Activated CD4-positive, alpha-beta T cell treated with anti-CD3 and anti-CD28 coated beads for 36 hours (primary cell): ENCODE measurements at regions not wholly inside any gene's neighbourhood (a gene's known extent, or its start where the extent isn't known, plus 50 kb on each side); places are given as distances from the start of the nearest gene placed in this dataset.

Experiments used
- ATAC-seq: fragments of 200-7000 bp; cut with Tn5 transposase; one replicate; pipeline ENCODE4 v1.10.0; 2021; ENCODE audit warnings: mild to moderate bottlenecking, moderate library complexity
- CTCF ChIA-PET: fragments of 350-600 bp; sonication (Branson Sonifier 250); formaldehyde crosslinking; loops from one replicate; lab custom pipeline; 2021; ENCODE audit warnings: antibody characterized with exemption; lab: Charles Lee
- POLR2A ChIA-PET: fragments of 350-600 bp; sonication (Branson Sonifier 250); formaldehyde crosslinking; loops from one replicate; lab custom pipeline; 2021; ENCODE audit warnings: antibody characterized with exemption, inconsistent platforms; lab: Charles Lee
- DNase-seq: peaks from one replicate; pipeline ENCODE4 v3.0.0-alpha.2; 2020
- H3K27ac Mint-ChIP-seq: one replicate; pipeline ENCODE4 v1.8.0; 2021; ENCODE audit warnings: mixed read lengths
- H3K27me3 Mint-ChIP-seq: one replicate; pipeline ENCODE4 v1.8.0; 2021; ENCODE audit warnings: mixed read lengths
- H3K36me3 Mint-ChIP-seq: one replicate; pipeline ENCODE4 v1.8.0; 2021; ENCODE audit warnings: low read depth, mixed read lengths
- H3K4me1 Mint-ChIP-seq: one replicate; pipeline ENCODE4 v1.8.0; 2021; ENCODE audit warnings: mixed read lengths
- H3K4me3 Mint-ChIP-seq: one replicate; pipeline ENCODE4 v1.8.0; 2021; ENCODE audit warnings: mild to moderate bottlenecking, moderate library complexity, mixed read lengths
- H3K9me3 Mint-ChIP-seq: one replicate; pipeline ENCODE4 v1.8.0; 2021; ENCODE audit warnings: low read depth, mixed read lengths
- intact Hi-C, 2 experiments: fragments of 100-400 bp; cut with DNase I in 1 of 2; cut with micrococcal nuclease in 1 of 2; formaldehyde crosslinking; loops; one replicate each; pipeline versions ENCODE4 v1.14.2 to v1.15.1; 2022 to 2024; cut with DNase I, micrococcal nuclease

- H3K4me1 Mint-ChIP-seq = no peaks in the 10 kb centered on the region
- CTCF ChIA-PET = no interaction called here
- POLR2A ChIA-PET = no interaction called here
- no peak overlapping the region for H3K27ac Mint-ChIP-seq
- DNase-seq (no peak), ATAC-seq (no peak)
- intact Hi-C loops = no loop called here
- H3K27me3 Mint-ChIP-seq = no peaks in the 10 kb centered on the region
- no peak overlapping the region for H3K4me3 Mint-ChIP-seq
- H3K36me3 Mint-ChIP-seq = no peaks in the 10 kb centered on the region
- no peaks in the 10 kb centered on the region for H3K9me3 Mint-ChIP-seq
Measured at GRCh38 chr2:133723133-133723532, 154.9 kb upstream of the NCKAP5 start.

GRCh38 chr2:133726973-133727372 is 158.7 kb upstream of the NCKAP5 start:
- ChIA-PET CTCF (no interaction called here), POLR2A (interaction anchor here (0.6 kb wide), 1 partner anchor 102 kb away, joined by 3 read pairs; no protein-coding TSS in a partner anchor)
- ATAC-seq (no peak), DNase-seq (no peak)
- no peaks in the 10 kb centered on the region for H3K36me3 Mint-ChIP-seq
- H3K4me1 Mint-ChIP-seq = no peaks in the 10 kb centered on the region
- no peak overlapping the region for H3K4me3 Mint-ChIP-seq
- no peak overlapping the region for H3K27ac Mint-ChIP-seq
- no peaks in the 10 kb centered on the region for H3K9me3 Mint-ChIP-seq
- H3K27me3 Mint-ChIP-seq = no peaks in the 10 kb centered on the region
- intact Hi-C loops = no loop called here

GRCh38 chr2:133732059-133732458 is 163.8 kb upstream of the NCKAP5 start:
- ChIA-PET POLR2A (no interaction called here), CTCF (interaction anchor here (0.7 kb wide), 1 partner anchor 30 kb away, joined by 3 read pairs; no protein-coding TSS in a partner anchor)
- intact Hi-C loops = no loop called here
- H3K9me3 Mint-ChIP-seq = peaks cover 2% of the 10 kb centered on the region
- no peak for DNase-seq
- H3K4me1 Mint-ChIP-seq = no peaks in the 10 kb centered on the region
- no peak overlapping the region for H3K27ac Mint-ChIP-seq
- peaks cover 2% of the 10 kb centered on the region for H3K27me3 Mint-ChIP-seq
- H3K4me3 Mint-ChIP-seq = no peak overlapping the region
- ATAC-seq = no peak
- H3K36me3 Mint-ChIP-seq = no peaks in the 10 kb centered on the region

GRCh38 chr2:133732982-133733900 is 165.0 kb upstream of the NCKAP5 start:
- H3K27me3 Mint-ChIP-seq = peaks cover 2% of the 10 kb centered on the region
- no peak overlapping the region for H3K27ac Mint-ChIP-seq
- H3K4me1 Mint-ChIP-seq = no peaks in the 10 kb centered on the region
- DNase-seq (no peak), ATAC-seq (no peak)
- POLR2A ChIA-PET = no interaction called here
- no peak overlapping the region for H3K4me3 Mint-ChIP-seq
- intact Hi-C loops = no loop called here
- H3K9me3 Mint-ChIP-seq = peaks cover 2% of the 10 kb centered on the region
- H3K36me3 Mint-ChIP-seq = no peaks in the 10 kb centered on the region
- CTCF ChIA-PET = interaction anchor here (0.7 kb wide), 2 partner anchors 29 to 487 kb away, joined by 3 to 5 read pairs; no protein-coding TSS in a partner anchor

DNA sequence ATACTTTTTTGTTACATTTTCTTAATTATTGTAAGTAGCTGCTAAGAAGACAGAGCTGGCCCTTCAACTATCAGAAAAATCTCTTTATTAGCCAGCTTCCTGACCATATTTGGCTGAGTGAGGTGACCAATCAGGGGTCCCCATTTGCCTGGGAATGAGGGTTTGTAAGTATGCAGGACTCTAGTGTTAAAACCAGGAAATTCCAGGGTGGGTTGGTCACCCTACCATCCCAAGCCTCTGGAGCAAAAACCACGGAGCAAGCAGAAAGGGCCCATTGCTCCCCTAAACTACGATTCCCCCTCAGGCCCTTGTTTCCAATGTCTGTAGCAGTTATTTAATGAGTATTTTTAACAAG is 165.6 kb upstream of the NCKAP5 start:
- DNase-seq (no peak), ATAC-seq (no peak)
- POLR2A ChIA-PET = no interaction called here
- no peak overlapping the region for H3K27ac Mint-ChIP-seq
- no peaks in the 10 kb centered on the region for H3K4me1 Mint-ChIP-seq
- intact Hi-C loops = no loop called here
- H3K36me3 Mint-ChIP-seq = no peaks in the 10 kb centered on the region
- peaks cover 2% of the 10 kb centered on the region for H3K9me3 Mint-ChIP-seq
- peaks cover 2% of the 10 kb centered on the region for H3K27me3 Mint-ChIP-seq
- CTCF ChIA-PET = no interaction called here
- no peak overlapping the region for H3K4me3 Mint-ChIP-seq

- Mint-ChIP-seq H3K36me3 (no peaks in the 10 kb centered on the region), H3K27ac (no peak overlapping the region), H3K9me3 (peaks cover 2% of the 10 kb centered on the region), H3K4me1 (no peaks in the 10 kb centered on the region), H3K27me3 (peaks cover 2% of the 10 kb centered on the region), H3K4me3 (no peak overlapping the region)
- ATAC-seq (no peak), DNase-seq (no peak)
- ChIA-PET POLR2A (no interaction called here), CTCF (no interaction called here)
- intact Hi-C loops = no loop called here
Measured at GRCh38 chr2:133734716-133735495, 166.6 kb upstream of the NCKAP5 start.

- no peaks in the 10 kb centered on the region for H3K36me3 Mint-ChIP-seq
- H3K4me3 Mint-ChIP-seq = no peak overlapping the region
- no peaks in the 10 kb centered on the region for H3K4me1 Mint-ChIP-seq
- CTCF ChIA-PET = no interaction called here
- H3K9me3 Mint-ChIP-seq = peaks cover 2% of the 10 kb centered on the region
- DNase-seq = no peak
- POLR2A ChIA-PET = no interaction called here
- H3K27ac Mint-ChIP-seq = no peak overlapping the region
- peaks cover 4% of the 10 kb centered on the region for H3K27me3 Mint-ChIP-seq
- no peak for ATAC-seq
- intact Hi-C loops = no loop called here
Measured at GRCh38 chr2:133736674-133737073, 168.4 kb upstream of the NCKAP5 start.

DNA sequence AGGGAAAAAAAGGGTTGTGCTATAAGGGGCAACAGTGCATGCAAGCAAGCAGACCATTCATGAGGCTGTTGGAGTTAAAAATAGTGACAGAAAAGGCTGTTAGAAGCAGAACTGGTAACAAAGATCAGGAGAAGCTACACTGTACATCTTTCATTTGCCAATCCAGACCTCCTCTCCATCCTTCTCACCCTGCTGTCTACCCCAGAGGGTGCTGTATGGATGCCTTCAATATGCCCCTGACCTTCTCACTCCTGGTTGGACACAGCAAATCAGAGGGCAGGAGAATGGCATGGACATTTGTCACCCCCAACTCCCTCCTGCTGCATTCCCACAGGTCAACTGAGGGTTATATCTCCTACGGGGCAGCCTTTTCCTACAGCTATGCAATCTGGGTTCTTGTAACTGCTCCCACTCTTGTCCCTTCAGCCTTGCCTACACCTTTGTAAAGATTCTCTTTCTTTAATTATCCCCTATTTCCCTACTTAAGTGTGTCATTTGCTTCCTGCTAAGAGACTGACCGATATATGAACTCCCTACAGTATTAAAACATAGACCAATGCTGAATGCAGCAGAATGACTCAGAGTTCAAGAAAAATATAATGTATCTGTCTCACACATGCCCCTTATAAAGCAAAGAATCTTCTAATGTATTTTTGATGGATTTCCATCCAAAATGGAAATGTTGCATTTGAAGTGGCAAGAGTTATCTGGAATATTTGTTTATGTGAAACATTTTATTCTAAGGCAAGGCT is 169.2 kb upstream of the NCKAP5 start:
- ChIA-PET POLR2A (no interaction called here), CTCF (no interaction called here)
- Mint-ChIP-seq H3K4me3 (no peak overlapping the region), H3K4me1 (no peaks in the 10 kb centered on the region), H3K27ac (no peak overlapping the region), H3K36me3 (no peaks in the 10 kb centered on the region), H3K9me3 (peaks cover 2% of the 10 kb centered on the region), H3K27me3 (peaks cover 4% of the 10 kb centered on the region)
- DNase-seq = no peak
- ATAC-seq = no peak
- intact Hi-C loops = no loop called here

GRCh38 chr2:133739039-133739438 is 170.8 kb upstream of the NCKAP5 start:
- Mint-ChIP-seq H3K4me3 (no peak overlapping the region), H3K9me3 (peaks cover 2% of the 10 kb centered on the region), H3K27ac (no peak overlapping the region), H3K27me3 (peaks cover 7% of the 10 kb centered on the region), H3K4me1 (no peaks in the 10 kb centered on the region), H3K36me3 (no peaks in the 10 kb centered on the region)
- POLR2A ChIA-PET = no interaction called here
- intact Hi-C loops = no loop called here
- DNase-seq = no peak
- CTCF ChIA-PET = no interaction called here
- ATAC-seq = no peak

GRCh38 chr2:133740500-133740899 is 172.2 kb upstream of the NCKAP5 start:
- Mint-ChIP-seq H3K36me3 (no peaks in the 10 kb centered on the region), H3K4me1 (no peaks in the 10 kb centered on the region), H3K27me3 (peaks cover 7% of the 10 kb centered on the region), H3K4me3 (no peak overlapping the region), H3K9me3 (peaks cover 2% of the 10 kb centered on the region), H3K27ac (no peak overlapping the region)
- CTCF ChIA-PET = no interaction called here
- ATAC-seq = no peak
- intact Hi-C loops = no loop called here
- POLR2A ChIA-PET = no interaction called here
- no peak for DNase-seq

GRCh38 chr2:133748007-133748700 is 179.9 kb upstream of the NCKAP5 start:
- Mint-ChIP-seq H3K36me3 (no peaks in the 10 kb centered on the region), H3K4me1 (no peaks in the 10 kb centered on the region), H3K4me3 (no peak overlapping the region), H3K27ac (no peak overlapping the region), H3K9me3 (no peaks in the 10 kb centered on the region), H3K27me3 (peaks cover 4% of the 10 kb centered on the region)
- POLR2A ChIA-PET = no interaction called here
- DNase-seq = no peak
- CTCF ChIA-PET = no interaction called here
- no peak for ATAC-seq
- intact Hi-C loops = no loop called here
